MCF 10A (cell line): ENCODE measurements at regions not wholly inside any gene's neighbourhood (a gene's known extent, or its start where the extent isn't known, plus 50 kb on each side); places are given as distances from the start of the nearest gene placed in this dataset.
A peak's percentile ranks its signal among the peaks of the same experiment; 100 is the strongest.
"Not testable (repeated sequence)": the region's sequence is repeated elsewhere in the genome, so short reads cannot be mapped to it uniquely, and the experiment has no call there.

Experiments used
- BruUV-seq: library from RNA; stranded (reverse); fragments of 400-500 nt; replicated peaks from 2 replicates; lab custom pipeline; 2021; lab: Mats Ljungman, UMichigan
- CTCF ChIA-PET: fragments of 300-600 bp; sonication (Branson Sonifier 250); formaldehyde crosslinking; extraction: SDS; loops from one replicate; lab custom pipeline; 2021; ENCODE audit warnings: antibody characterized with exemption, inconsistent platforms; lab: Yijun Ruan, JAX
- POLR2A ChIA-PET: fragments of 300-600, 350-650 bp; sonication (Branson Sonifier 250); formaldehyde crosslinking; extraction: SDS; loops from one replicate; lab custom pipeline; 2020; ENCODE audit warnings: antibody characterized with exemption, inconsistent platforms; lab: Yijun Ruan, JAX
- DNase-seq: peaks from one replicate; pipeline ENCODE4 v3.0.0-alpha.2; 2018; ENCODE audit not compliant: unreplicated experiment
- H3K27ac Mint-ChIP-seq: one replicate; pipeline ENCODE4 v1.8.0; 2022; ENCODE audit warnings: mild to moderate bottlenecking, low read depth, mixed read lengths; ENCODE audit not compliant: unreplicated experiment
- H3K27me3 Mint-ChIP-seq: one replicate; pipeline ENCODE4 v1.8.0; 2022; ENCODE audit warnings: mixed read lengths; ENCODE audit not compliant: insufficient read depth, unreplicated experiment
- H3K36me3 Mint-ChIP-seq: one replicate; pipeline ENCODE4 v1.8.0; 2022; ENCODE audit warnings: mild to moderate bottlenecking, moderate library complexity, mixed read lengths; ENCODE audit not compliant: insufficient read depth, unreplicated experiment
- H3K4me1 Mint-ChIP-seq: one replicate; pipeline ENCODE4 v1.8.0; 2022; ENCODE audit warnings: mixed read lengths; ENCODE audit not compliant: insufficient read depth, unreplicated experiment
- H3K4me3 Mint-ChIP-seq: one replicate; pipeline ENCODE4 v1.8.0; 2022; ENCODE audit warnings: mild to moderate bottlenecking, moderate library complexity, mixed read lengths; ENCODE audit not compliant: unreplicated experiment
- H3K9me3 Mint-ChIP-seq: one replicate; pipeline ENCODE4 v1.8.0; 2022; ENCODE audit warnings: mixed read lengths; ENCODE audit not compliant: unreplicated experiment
- CTCF ChIP-seq: fragments of 200-600 bp; IDR thresholded peaks from one replicate; pipeline ENCODE4 v1.8.0; 2022; ENCODE audit warnings: antibody characterized with exemption, mild to moderate bottlenecking; ENCODE audit not compliant: unreplicated experiment
- intact Hi-C: fragments of 100-400 bp; cut with micrococcal nuclease; formaldehyde crosslinking; loops from 2 replicates; pipeline ENCODE4 v1.14.1; 2022

DNA sequence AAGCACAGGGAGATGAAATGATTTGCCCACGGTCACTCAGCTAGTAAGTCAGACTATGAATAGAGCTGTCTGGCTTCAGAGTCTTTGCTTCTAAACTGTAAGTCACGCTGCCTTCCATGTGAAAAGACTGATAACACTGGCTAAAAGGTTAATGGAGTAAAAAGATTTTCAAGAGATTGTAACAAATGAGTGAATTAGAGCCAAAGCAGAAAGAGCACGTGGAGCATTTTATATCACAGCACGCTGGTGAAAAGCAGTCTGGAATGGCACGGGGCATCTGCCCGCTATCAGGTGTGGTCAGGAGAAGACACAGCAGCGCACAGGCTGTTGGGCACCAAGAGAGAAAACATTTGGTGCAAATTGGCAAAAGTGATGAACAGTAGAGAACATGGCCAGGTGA, 144.8 kb upstream of the GALNT2 start:
- Mint-ChIP-seq H3K36me3 (no peaks in the 10 kb centered on the region), H3K9me3 (no peaks in the 10 kb centered on the region), H3K27me3 (peaks cover 14% of the 10 kb centered on the region), H3K4me3 (no peak overlapping the region), H3K4me1 (no peaks in the 10 kb centered on the region), H3K27ac (no peak overlapping the region)
- BruUV-seq: no TSS peak
- TF ChIP-seq CTCF: no peak
- CTCF ChIA-PET: interaction anchor here (0.5 to 0.6 kb wide), 2 partner anchors 23 to 235 kb away, joined by 3 read pairs; no protein-coding TSS in a partner anchor
- intact Hi-C loops: no loop called here
- DNase-seq: no peak
- POLR2A ChIA-PET: interaction anchor here (1.2 kb wide), 1 partner anchor 11 kb away, joined by 3 read pairs; no protein-coding TSS in a partner anchor

DNA sequence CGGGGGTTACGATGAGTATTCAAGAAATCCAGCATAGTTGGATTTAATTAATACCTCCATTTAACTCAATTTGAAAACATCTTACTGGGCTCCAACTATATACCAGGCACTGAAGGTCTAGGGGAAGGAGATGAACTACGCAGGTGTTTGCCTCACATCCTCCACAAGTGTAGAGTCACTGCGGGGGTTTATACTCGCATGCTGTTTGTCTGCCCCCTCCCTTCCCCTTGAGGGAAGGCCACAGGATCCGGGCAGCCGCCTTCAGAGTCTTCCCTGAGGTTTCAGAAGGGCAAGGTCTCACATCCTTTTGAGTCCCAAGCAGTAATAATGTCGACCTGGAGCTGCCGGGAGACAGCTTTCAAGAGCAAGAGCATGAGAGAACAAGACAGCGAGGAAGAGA, 142.4 kb upstream of the GALNT2 start:
- H3K27ac Mint-ChIP-seq: no peak overlapping the region
- no peak overlapping the region for H3K4me3 Mint-ChIP-seq
- intact Hi-C loops: no loop called here
- BruUV-seq: no TSS peak
- H3K4me1 Mint-ChIP-seq: no peaks in the 10 kb centered on the region
- H3K36me3 Mint-ChIP-seq: no peaks in the 10 kb centered on the region
- H3K9me3 Mint-ChIP-seq: no peaks in the 10 kb centered on the region
- no peak for TF ChIP-seq CTCF
- H3K27me3 Mint-ChIP-seq: peaks cover 14% of the 10 kb centered on the region
- POLR2A ChIA-PET: interaction anchor here (0.7 to 1.0 kb wide), 4 partner anchors 9 to 159 kb away, joined by 3 to 4 read pairs (median 4); partner anchors contain the start of gene GALNT2
- DNase-seq: no peak
- CTCF ChIA-PET: interaction anchor here (0.5 to 0.6 kb wide), 4 partner anchors 11 to 243 kb away, joined by 3 to 5 read pairs (median 4); no protein-coding TSS in a partner anchor

GRCh38 chr1:229928767-229929166, 138.3 kb upstream of the GALNT2 start:
- no peak for DNase-seq
- CTCF ChIA-PET: interaction anchor here (0.6 to 1.2 kb wide), 2 partner anchors 80 to 128 kb away, joined by 3 read pairs; no protein-coding TSS in a partner anchor
- Mint-ChIP-seq H3K36me3 (no peaks in the 10 kb centered on the region), H3K4me3 (no peak overlapping the region), H3K27ac (no peak overlapping the region), H3K4me1 (no peaks in the 10 kb centered on the region), H3K27me3 (peaks cover 14% of the 10 kb centered on the region), H3K9me3 (no peaks in the 10 kb centered on the region)
- intact Hi-C loops: no loop called here
- TF ChIP-seq CTCF: no peak
- POLR2A ChIA-PET: no interaction called here
- BruUV-seq: no TSS peak

- BruUV-seq, H3K9me3 Mint-ChIP-seq, DNase-seq, H3K4me1 Mint-ChIP-seq, H3K27me3 Mint-ChIP-seq, CTCF ChIA-PET, intact Hi-C loops, H3K4me3 Mint-ChIP-seq, POLR2A ChIA-PET, H3K27ac Mint-ChIP-seq, H3K36me3 Mint-ChIP-seq: not testable (repeated sequence)
Observed at GRCh38 chr1:229931751-229932150, 135.3 kb upstream of the GALNT2 start.

DNA sequence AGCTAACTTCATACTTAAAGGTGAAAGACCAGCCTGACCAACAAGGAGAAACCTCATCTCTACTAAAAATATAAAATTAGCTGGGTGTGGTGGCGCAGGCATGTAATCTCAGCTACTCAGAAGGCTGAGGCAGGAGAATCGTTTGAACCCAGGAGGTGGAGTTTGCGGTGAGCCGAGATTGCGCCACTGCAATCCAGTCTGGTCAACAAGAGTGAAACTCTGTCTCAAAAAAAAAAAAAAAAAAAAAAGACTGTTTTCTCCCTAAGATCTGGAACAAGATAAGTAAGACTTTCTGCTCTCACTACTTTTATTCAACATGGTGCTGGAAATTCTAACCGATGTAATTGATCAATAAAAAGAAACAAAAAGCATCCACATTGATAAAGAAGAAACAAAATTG, 131.9 kb upstream of the GALNT2 start:
- H3K4me3 Mint-ChIP-seq, intact Hi-C loops, H3K4me1 Mint-ChIP-seq, BruUV-seq, H3K9me3 Mint-ChIP-seq, H3K36me3 Mint-ChIP-seq, H3K27ac Mint-ChIP-seq: not testable (repeated sequence)
- POLR2A ChIA-PET: interaction anchor here (1.3 to 1.5 kb wide), 3 partner anchors 17 to 150 kb away, joined by 3 read pairs; no protein-coding TSS in a partner anchor
- peak; percentile 46 for DNase-seq
- H3K27me3 Mint-ChIP-seq: peaks cover 12% of the 10 kb centered on the region
- CTCF ChIA-PET: interaction anchor here (0.6 kb wide), 1 partner anchor 138 kb away, joined by 3 read pairs; no protein-coding TSS in a partner anchor
